GM12878 (cell line): ENCODE measurements at regions not wholly inside any gene's neighbourhood (a gene's known extent, or its start where the extent isn't known, plus 50 kb on each side); places are given as distances from the start of the nearest gene placed in this dataset.

Experiments used
- ATAC-seq: fragments of 200-7000 bp; cut with Tn5 transposase; 3 replicates; pipeline ENCODE4 v1.9.1; 2020; ENCODE audit warnings: mild to moderate bottlenecking, moderate library complexity
- BruUV-seq: library from RNA; stranded (reverse); fragments of 400-500 nt; replicated peaks from 2 replicates; lab custom pipeline; 2021; lab: Mats Ljungman, UMichigan
- CTCF ChIA-PET: fragments of 300-600 bp; sonication (Branson Sonifier 250); formaldehyde crosslinking; extraction: SDS; loops from one replicate; lab custom pipeline; 2021; ENCODE audit warnings: inconsistent platforms; lab: Yijun Ruan, JAX
- POLR2A ChIA-PET: fragments of 350-600 bp; formaldehyde crosslinking; extraction: SDS; loops from one replicate; lab custom pipeline; 2021; ENCODE audit warnings: inconsistent platforms; lab: Charles Lee
- RAD21 ChIA-PET: fragments of 300-600 bp; sonication (Branson Sonifier 250); formaldehyde crosslinking; loops from one replicate; lab custom pipeline; 2023; ENCODE audit warnings: antibody characterized with exemption; ENCODE audit not compliant: unreplicated experiment; lab: Charles Lee
- SMC1A ChIA-PET: fragments of 300-600 bp; sonication (Branson Sonifier 250); formaldehyde crosslinking; loops from one replicate; lab custom pipeline; 2023; ENCODE audit not compliant: unreplicated experiment, uncharacterized antibody; lab: Charles Lee
- DNase-seq: peaks from one replicate; pipeline ENCODE4 v3.0.0-alpha.2; 2011; ENCODE audit warnings: low read depth, low spot score
- FAIRE-seq: peaks from 3 replicates; lab custom pipeline; 2011; peaks lifted over from hg19 to GRCh38; lab: Jason Lieb, UNC
- H2AFZ ChIP-seq: 2 replicates; pipeline ENCODE4 v1.6.0; 2011; ENCODE audit warnings: low read depth, low read length, control low read depth; ENCODE audit not compliant: control insufficient read depth
- H3K27ac ChIP-seq: 2 replicates; pipeline ENCODE4 v1.5.1; 2011; ENCODE audit warnings: control low read depth; ENCODE audit not compliant: control insufficient read depth, insufficient read depth
- H3K27me3 ChIP-seq, 2 experiments: replicated peaks in 1 of 2; 2 replicates each; pipeline versions ENCODE4 v1.6.0 to v1.6.1; 2011; ENCODE audit warnings: low read length in 1 of 2; ENCODE audit not compliant: control insufficient read depth in 2 of 2, insufficient read depth in 2 of 2
- H3K36me3 ChIP-seq, 2 experiments: 2 replicates each; pipeline ENCODE4 v1.5.1; 2011; ENCODE audit warnings: low read length in 1 of 2; ENCODE audit not compliant: control insufficient read depth in 2 of 2, insufficient read depth in 2 of 2
- H3K4me1 ChIP-seq: 2 replicates; pipeline ENCODE4 v1.6.1; 2011; ENCODE audit warnings: mild to moderate bottlenecking, low read length, moderate library complexity, mixed read lengths; ENCODE audit not compliant: control insufficient read depth, insufficient read depth
- H3K4me2 ChIP-seq: 2 replicates; pipeline ENCODE4 v1.6.0; 2011; ENCODE audit warnings: control low read depth; ENCODE audit not compliant: control insufficient read depth, insufficient read depth
- H3K4me3 ChIP-seq: fragments of 200-600 bp; sonication (generic); 2 replicates; pipeline ENCODE4 v1.5.1; 2016
- H3K79me2 ChIP-seq: 2 replicates; pipeline ENCODE4 v1.6.0; 2011; ENCODE audit warnings: low read length; ENCODE audit not compliant: control insufficient read depth, insufficient read depth
- H3K9ac ChIP-seq: 2 replicates; pipeline ENCODE4 v1.8.0; 2011; ENCODE audit warnings: low read length, control low read depth, mixed read lengths; ENCODE audit not compliant: control insufficient read depth, insufficient read depth
- H3K9me3 ChIP-seq: replicated peaks from 3 replicates; pipeline ENCODE4 v1.5.1; 2011; ENCODE audit warnings: mild to moderate bottlenecking, low read length; ENCODE audit not compliant: control insufficient read depth, insufficient read depth
- H4K20me1 ChIP-seq: 2 replicates; pipeline ENCODE4 v1.6.0; 2011; ENCODE audit not compliant: control insufficient read depth, insufficient read depth
- BCL3 ChIP-seq: IDR thresholded peaks from 2 replicates; pipeline ENCODE4 v1.6.1; 2011; ENCODE audit warnings: borderline replicate concordance, low read depth, mild to moderate bottlenecking, moderate library complexity, low read length; ENCODE audit not compliant: insufficient read depth, poor library complexity, severe bottlenecking
- BMI1 ChIP-seq: fragments of 450-650 bp; IDR thresholded peaks from 2 replicates; pipeline ENCODE4 v1.6.1; 2016; ENCODE audit warnings: mild to moderate bottlenecking, moderate library complexity, borderline replicate concordance
- CBFB ChIP-seq: IDR thresholded peaks from 2 replicates; pipeline ENCODE4 v1.6.1; 2016; ENCODE audit warnings: antibody characterized with exemption, low read depth
- DPF2 ChIP-seq: fragments of 450-650 bp; IDR thresholded peaks from 2 replicates; pipeline ENCODE4 v1.6.1; 2017; ENCODE audit warnings: mild to moderate bottlenecking
- EGR1 ChIP-seq, 2 experiments: IDR thresholded peaks; 1 replicate in 1 of 2; 2 replicates in 1 of 2; pipeline ENCODE4 v1.6.1; 2011 to 2012; ENCODE audit warnings: low read depth in 2 of 2, low read length in 2 of 2, borderline replicate concordance in 1 of 2, mild to moderate bottlenecking in 1 of 2, moderate library complexity in 1 of 2
- ETV6 ChIP-seq, 2 experiments: fragments of 450-650 bp in 1 of 2; IDR thresholded peaks in 1 of 2; conservative IDR thresholded peaks in 1 of 2; 2 replicates each; pipeline ENCODE4 v1.6.1; 2014; ENCODE audit warnings: antibody characterized with exemption in 1 of 2, borderline replicate concordance in 1 of 2, low read depth in 1 of 2, mild to moderate bottlenecking in 1 of 2, moderate library complexity in 1 of 2
- FOXK2 ChIP-seq: fragments of 450-650 bp; IDR thresholded peaks from 2 replicates; pipeline ENCODE4 v1.6.1; 2017; ENCODE audit warnings: mild to moderate bottlenecking, moderate library complexity
- MLLT1 ChIP-seq: fragments of 450-650 bp; IDR thresholded peaks from 2 replicates; pipeline ENCODE4 v1.6.1; 2016; ENCODE audit warnings: mild to moderate bottlenecking
- NFYB ChIP-seq: IDR thresholded peaks from 2 replicates; pipeline ENCODE4 v1.6.1; 2011; ENCODE audit warnings: low read depth, mild to moderate bottlenecking, low read length, improper control_type of control experiment, moderate library complexity; ENCODE audit not compliant: insufficient read depth
- NR2C2 ChIP-seq: IDR thresholded peaks from 2 replicates; pipeline ENCODE4 v1.6.1; 2011; ENCODE audit warnings: borderline replicate concordance, low read depth; ENCODE audit not compliant: control insufficient read depth, insufficient read length
- NR2F1 ChIP-seq: fragments of 450-650 bp; conservative IDR thresholded peaks from 2 replicates; pipeline ENCODE4 v1.6.1; 2017; ENCODE audit warnings: mild to moderate bottlenecking
- SMAD5 ChIP-seq: IDR thresholded peaks from 2 replicates; pipeline ENCODE4 v1.6.1; 2016; ENCODE audit warnings: antibody characterized with exemption, low read depth
- SP1 ChIP-seq: IDR thresholded peaks from one replicate; pipeline ENCODE4 v1.6.1; 2011; ENCODE audit warnings: low read depth, low read length
- SREBF1 ChIP-seq: IDR thresholded peaks from 2 replicates; pipeline ENCODE4 v1.6.1; 2012; ENCODE audit warnings: mild to moderate bottlenecking, low read length
- SREBF2 ChIP-seq: IDR thresholded peaks from 2 replicates; pipeline ENCODE4 v1.6.1; 2012; ENCODE audit warnings: mild to moderate bottlenecking, low read length
- STAT3 ChIP-seq: IDR thresholded peaks from 2 replicates; pipeline ENCODE4 v1.6.1; 2011; ENCODE audit warnings: low read depth, low read length, improper control_type of control experiment
- ZNF622 ChIP-seq: fragments of 450-650 bp; IDR thresholded peaks from 2 replicates; pipeline ENCODE4 v1.6.1; 2017; ENCODE audit warnings: mild to moderate bottlenecking, inconsistent platforms
- WGBS: methylation state at CpG from one replicate; pipeline ENCODE4 v1.1.6; 2016; ENCODE audit warnings: low lambda C conversion rate; ENCODE audit not compliant: insufficient replicate concordance, insufficient coverage; ENCODE audit errors: missing lambda C conversion rate; 5-methylcytosine and 5-hydroxymethylcytosine counted together
- in situ Hi-C: fragments of 300-500 bp; cut with MboI; formaldehyde crosslinking; loops from 9 replicates; pipeline ENCODE4 v1.14.3; 2018; ENCODE audit warnings: mixed read lengths
- intact Hi-C: fragments of 100-400 bp; cut with micrococcal nuclease; formaldehyde crosslinking; loops from one replicate; pipeline ENCODE4 v1.14.2; 2022; ENCODE audit not compliant: unreplicated experiment
- TF ChIP-seq, protein P1 (sequence below): IDR thresholded peaks from 2 replicates; pipeline ENCODE4 v1.6.1; 2012; ENCODE audit warnings: low read depth, low read length, improper control_type of control experiment

GRCh38 chr5:124139477-124139876 is 607.0 kb downstream of the ZNF608 start (continued):
- TF ChIP-seq BMI1: no peak
- no peak for TF ChIP-seq ZNF622
- TF ChIP-seq NFYB: no peak
- no peak for TF ChIP-seq DPF2
- TF ChIP-seq BCL3: no peak
- no peak for TF ChIP-seq SMAD5
- no peak for TF ChIP-seq SREBF2
- TF ChIP-seq, protein P1, sequence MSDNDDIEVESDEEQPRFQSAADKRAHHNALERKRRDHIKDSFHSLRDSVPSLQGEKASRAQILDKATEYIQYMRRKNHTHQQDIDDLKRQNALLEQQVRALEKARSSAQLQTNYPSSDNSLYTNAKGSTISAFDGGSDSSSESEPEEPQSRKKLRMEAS: no peak
- no peak for TF ChIP-seq ETV6 (conservative IDR thresholded peaks at IDR 0.05 in 1 of 2, IDR thresholded peaks at IDR 0.05 in 1 of 2; ENCODE audit: borderline replicate concordance in 1 of 2, low read depth in 1 of 2)
- no peak for TF ChIP-seq SP1
- no peak for TF ChIP-seq SREBF1
- no peak for TF ChIP-seq STAT3

GRCh38 chr5:124136609-124137008 is 609.8 kb downstream of the ZNF608 start:
- no peaks in the 10 kb centered on the region for H3K4me1 ChIP-seq
- H3K27ac ChIP-seq: no peak overlapping the region
- no peak overlapping the region for H3K4me2 ChIP-seq
- ATAC-seq: no peak
- no peaks in the 10 kb centered on the region for H3K9me3 ChIP-seq
- DNase-seq: no peak
- intact Hi-C loops (no loop called here), in situ Hi-C loops (no loop called here)
- ChIA-PET CTCF (no interaction called here), POLR2A (no interaction called here), RAD21 (no interaction called here), SMC1A (no interaction called here)
- no peak overlapping the region for H3K4me3 ChIP-seq
- no peak overlapping the region for H2AFZ ChIP-seq
- TF ChIP-seq CBFB (no peak), FOXK2 (no peak), NR2C2 (no peak), NR2F1 (no peak), MLLT1 (no peak), EGR1 (IDR thresholded peaks at IDR 0.05; ENCODE audit: borderline replicate concordance in 1 of 2, low read depth in 2 of 2, low read length in 2 of 2) (no peak)
- no peaks in the 10 kb centered on the region for H4K20me1 ChIP-seq
- no peaks in the 10 kb centered on the region for H3K36me3 ChIP-seq
- BruUV-seq: no TSS peak
- WGBS: 78% methylated on average over 2 of the region's 2 CpGs
- H3K9ac ChIP-seq: no peak overlapping the region
- FAIRE-seq: no peak
- H3K27me3 ChIP-seq: no peaks in the 10 kb centered on the region; a peak in 1 of 4 replicates
- no peaks in the 10 kb centered on the region for H3K79me2 ChIP-seq
